Tibial nerve (tissue), 4 donors: ENCODE measurements at regions not wholly inside any gene's neighbourhood (a gene's known extent, or its start where the extent isn't known, plus 50 kb on each side); places are given as distances from the start of the nearest gene placed in this dataset.

ENCODE experiments used
- CTCF ChIP-seq, 5 experiments: fragments of 200-600 bp in 3 of 5; fragments of 450-650 bp in 2 of 5; sonication (generic) in 3 of 5; IDR thresholded peaks; one replicate each; pipeline ENCODE4 v1.5.1; 2016 to 2019; ENCODE audit warnings: antibody characterized with exemption in 5 of 5, mild to moderate bottlenecking in 3 of 5, moderate library complexity in 2 of 5
- EP300 ChIP-seq, 2 donors: sonication (generic); formaldehyde crosslinking; IDR thresholded peaks; one replicate each; pipeline ENCODE4 v1.6.1; 2017; ENCODE audit warnings: antibody characterized with exemption in 2 of 2, mild to moderate bottlenecking in 1 of 2
- POLR2A ChIP-seq, 2 donors: fragments of 450-650 bp; IDR thresholded peaks; one replicate each; pipeline ENCODE4 v1.6.1; 2017; ENCODE audit warnings: antibody characterized with exemption in 2 of 2, mild to moderate bottlenecking in 2 of 2, moderate library complexity in 2 of 2

GRCh38 chr2:117762454-117762853 is 52.0 kb upstream of the DDX18 start:
- no peak for TF ChIP-seq CTCF (IDR thresholded peaks at IDR 0.05)
- TF ChIP-seq POLR2A (IDR thresholded peaks at IDR 0.05) = no peak
- TF ChIP-seq EP300 (IDR thresholded peaks at IDR 0.05) = no peak
